ENCODE measurements at regions not wholly inside any gene's neighbourhood (a gene's known extent, or its start where the extent isn't known, plus 50 kb on each side); places are given as distances from the start of the nearest gene placed in this dataset.

GRCh38 chr10:121071901-121072300, 220.7 kb downstream of the WDR11 start:
- DNase-seq (ENCODE audit: low spot score): no peak

GRCh38 chr10:121073728-121074127, 222.6 kb downstream of the WDR11 start:
- no peak for DNase-seq (ENCODE audit: low spot score)

- no peak for DNase-seq (ENCODE audit: low spot score)
These were observed 225.9 kb downstream of the WDR11 start for GRCh38 chr10:121076776-121077715.

GRCh38 chr10:121078036-121078435, 226.9 kb downstream of the WDR11 start:
- no peak for DNase-seq (ENCODE audit: low spot score)

GRCh38 chr10:121078672-121079102, 227.5 kb downstream of the WDR11 start:
- DNase-seq (ENCODE audit: low spot score): no peak

- no peak for DNase-seq (ENCODE audit: low spot score)
These were observed 228.1 kb downstream of the WDR11 start for GRCh38 chr10:121079226-121079625.

GRCh38 chr10:121080281-121080891, 229.2 kb downstream of the WDR11 start:
- DNase-seq (ENCODE audit: low spot score): no peak

DNA sequence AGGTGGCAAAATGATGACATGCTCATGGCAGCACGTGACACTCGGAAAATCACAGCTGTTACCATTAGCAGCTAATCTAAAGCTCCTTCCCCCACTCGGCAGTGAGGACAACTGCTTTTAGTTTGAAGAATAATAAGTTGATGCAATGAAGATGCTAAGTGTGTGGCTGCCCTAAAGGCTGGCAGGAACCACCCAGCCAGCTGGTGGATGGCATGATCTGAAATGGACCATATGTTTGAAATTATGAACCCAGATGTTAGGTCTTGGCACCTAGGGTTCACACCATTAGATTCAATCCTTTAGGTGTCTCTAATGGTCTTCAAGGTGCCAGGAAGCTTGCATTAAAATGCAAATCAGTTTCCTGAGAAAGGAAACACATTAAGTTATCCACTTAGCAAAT, 230.1 kb downstream of the WDR11 start:
- no peak for DNase-seq (ENCODE audit: low spot score)

- DNase-seq (ENCODE audit: low spot score): no peak
These were observed 231.8 kb downstream of the WDR11 start for GRCh38 chr10:121082984-121083383.

- peak; percentile 55 for DNase-seq (ENCODE audit: low spot score)
These were observed 233.0 kb downstream of the WDR11 start for GRCh38 chr10:121084016-121084674.

- DNase-seq (ENCODE audit: low spot score): peak; percentile 35
These were observed 233.5 kb downstream of the WDR11 start for GRCh38 chr10:121084675-121085070.

- peak; percentile 35 for DNase-seq (ENCODE audit: low spot score)
These were observed 234.2 kb downstream of the WDR11 start for GRCh38 chr10:121085367-121085766.

DNA sequence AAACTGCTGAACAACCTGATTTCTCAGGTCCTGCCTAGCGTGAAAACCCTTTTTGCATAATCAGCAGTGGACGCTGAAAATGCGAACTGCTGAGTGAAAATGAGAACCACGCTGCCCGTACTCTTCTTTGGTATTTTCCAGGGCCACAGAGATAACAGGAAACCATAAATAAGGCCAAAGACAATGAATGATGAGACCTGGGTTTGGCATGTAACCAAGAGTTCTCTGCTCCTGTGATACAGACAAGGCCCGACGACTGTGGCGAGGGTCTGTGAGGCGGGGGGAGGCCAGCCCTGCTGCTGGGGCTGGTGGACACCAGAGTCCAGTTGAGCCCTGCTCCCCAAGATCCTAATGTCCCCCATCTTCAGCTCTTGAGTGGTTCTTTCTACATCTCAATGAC, 236.0 kb downstream of the WDR11 start:
- DNase-seq (ENCODE audit: low spot score): no peak

DNA sequence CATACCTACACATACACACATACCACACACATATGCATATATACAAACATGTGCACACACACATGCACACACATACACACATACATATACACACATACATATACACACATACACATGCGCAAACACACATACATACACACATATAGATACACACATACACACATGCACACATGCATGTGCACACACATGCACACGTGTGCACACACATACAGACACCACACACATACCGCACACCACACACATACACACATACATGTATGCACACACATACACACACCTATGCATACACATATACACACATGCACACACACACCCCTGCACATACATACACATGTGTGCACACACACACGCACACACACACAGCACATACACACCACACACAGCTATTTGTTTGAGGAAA, 236.5 kb downstream of the WDR11 start:
- DNase-seq (ENCODE audit: low spot score): no peak

- DNase-seq (ENCODE audit: low spot score): no peak
These were observed 237.4 kb downstream of the WDR11 start for GRCh38 chr10:121088524-121088923.

DNA sequence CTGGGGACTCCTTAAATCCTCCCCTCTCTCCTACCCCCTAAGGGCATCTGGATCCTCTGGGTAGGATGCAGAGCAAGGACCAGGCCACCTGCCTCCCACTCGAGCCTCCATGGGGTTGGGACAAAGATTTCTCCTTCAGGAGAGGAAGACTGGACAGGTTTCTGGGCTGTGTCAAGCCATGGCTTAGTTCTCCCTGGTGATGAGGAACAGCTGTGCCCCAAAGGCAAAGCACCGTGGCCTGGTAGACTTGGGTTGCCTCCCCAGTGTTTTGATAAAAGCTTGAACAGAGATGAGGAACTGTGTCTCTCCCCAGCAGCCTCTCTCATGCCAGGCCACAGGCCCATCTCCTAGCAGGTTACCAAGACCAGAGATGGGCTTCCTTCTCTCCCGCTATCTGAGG, 238.3 kb downstream of the WDR11 start:
- DNase-seq (ENCODE audit: low spot score): no peak

DNA sequence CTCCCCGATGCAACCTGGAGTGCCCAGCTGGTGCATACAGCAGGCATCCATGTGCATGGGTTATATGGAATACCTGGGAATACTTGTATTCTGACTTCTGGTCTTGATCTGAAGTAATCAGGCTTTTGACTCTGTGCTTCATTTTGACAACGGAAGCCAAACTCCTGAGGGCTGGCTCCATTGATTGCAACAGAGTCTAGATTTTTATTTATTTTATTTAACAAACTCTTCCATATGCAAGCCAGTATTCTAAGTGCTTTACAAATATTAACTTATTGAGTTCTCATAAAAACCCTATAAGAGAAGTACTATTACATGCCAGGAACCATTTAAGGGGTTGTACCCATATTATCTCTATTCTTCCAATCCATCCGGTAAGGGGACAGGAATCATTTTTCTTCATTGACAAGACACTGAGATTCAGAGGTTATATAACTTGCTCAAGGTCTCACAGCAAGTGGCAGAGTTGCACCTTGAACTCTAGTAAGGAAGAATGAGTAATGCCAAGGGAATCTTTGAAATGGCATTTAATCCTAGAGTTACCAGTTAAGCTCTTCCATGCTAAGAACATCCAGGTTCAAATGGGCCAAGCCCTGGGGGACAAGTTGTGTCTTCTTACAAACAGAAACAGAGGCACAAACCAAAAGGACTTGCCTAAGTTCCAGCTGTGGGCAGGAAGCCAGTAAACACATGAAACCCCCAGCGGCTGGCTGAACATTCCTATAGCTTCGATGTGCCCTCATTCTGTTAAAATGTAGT, 241.0 kb downstream of the WDR11 start:
- DNase-seq (ENCODE audit: low spot score): no peak

DNA sequence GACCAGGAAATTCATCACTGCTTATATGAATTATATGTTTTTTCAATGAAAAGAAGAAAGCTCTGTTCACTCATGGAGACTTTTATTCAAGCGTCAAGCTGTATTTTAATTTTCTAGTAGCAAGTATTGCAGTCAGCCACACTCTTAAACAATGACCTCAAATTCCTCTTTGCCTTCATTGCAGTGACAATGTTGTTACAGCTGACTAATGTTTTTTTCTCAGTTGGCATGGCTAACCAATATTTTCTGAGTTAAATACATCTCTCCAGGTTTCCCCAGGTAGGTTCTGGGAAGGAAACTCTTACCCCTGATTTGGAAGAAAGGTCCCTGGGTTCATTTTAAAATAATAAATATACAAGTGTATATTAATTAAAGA, 241.5 kb downstream of the WDR11 start:
- DNase-seq (ENCODE audit: low spot score): no peak

DNA sequence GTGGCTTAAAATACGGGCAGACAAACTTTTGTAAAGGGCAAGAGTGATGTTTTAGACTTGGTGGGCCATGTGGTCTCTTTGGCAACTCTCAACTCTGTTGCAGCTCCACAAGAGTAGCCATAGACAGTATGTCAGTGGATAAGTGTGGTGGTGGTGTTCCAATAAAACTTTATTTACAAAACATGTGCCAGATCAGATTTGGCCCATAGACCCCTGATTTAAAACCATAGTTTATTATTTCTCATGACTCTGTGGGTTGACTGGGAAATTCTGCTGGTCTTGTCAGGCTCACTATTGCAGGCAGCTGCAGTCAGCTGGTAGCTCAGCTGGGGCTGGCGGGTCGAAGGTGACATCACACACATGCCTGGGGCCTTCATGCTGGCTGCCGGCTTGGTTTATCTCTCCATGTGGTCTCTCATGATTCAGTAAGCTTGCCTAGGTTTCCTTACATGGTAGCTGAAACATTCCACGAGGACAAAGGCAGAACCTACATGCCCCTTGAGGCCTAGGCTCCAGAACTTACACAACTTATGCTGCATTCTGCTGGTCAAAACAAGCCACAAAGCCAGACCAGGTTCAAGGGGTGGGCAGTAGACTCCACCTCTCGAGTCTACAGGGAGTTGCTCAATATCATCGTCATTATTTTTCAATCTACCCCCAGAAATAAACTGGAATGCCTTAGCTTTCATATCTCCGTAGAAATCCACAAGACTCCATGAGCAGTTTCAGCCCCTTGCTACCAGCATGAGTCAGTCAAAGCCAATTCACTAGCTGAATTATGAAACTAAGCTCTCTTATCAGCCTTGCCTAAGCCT, 245.7 kb downstream of the WDR11 start:
- DNase-seq (ENCODE audit: low spot score): no peak

GRCh38 chr10:121098211-121098610, 247.0 kb downstream of the WDR11 start:
- DNase-seq (ENCODE audit: low spot score): no peak

- DNase-seq (ENCODE audit: low spot score): no peak
These were observed 247.6 kb downstream of the WDR11 start for GRCh38 chr10:121098751-121099150.

All from globus pallidus (tissue), 1 donor.